ENCODE measurements at regions not wholly inside any gene's neighbourhood (a gene's known extent, or its start where the extent isn't known, plus 50 kb on each side); places are given as distances from the start of the nearest gene placed in this dataset.

GRCh38 chr10:131825150-131825848 lies 75.5 kb upstream of the PPP2R2D start:
- no peaks in the 10 kb centered on the region for H3K9me3 ChIP-seq (replicated peaks; ENCODE audit: control insufficient read depth, insufficient read depth, low read length)
- H3K27me3 ChIP-seq (ENCODE audit: control insufficient read depth in 2 of 2, insufficient read depth in 2 of 2, low read length in 2 of 2), result no peaks in the 10 kb centered on the region
- intact Hi-C loops (cut with micrococcal nuclease), result no loop called here
- no peaks in the 10 kb centered on the region for H3K79me2 ChIP-seq (ENCODE audit: control insufficient read depth, insufficient read depth, low read length)
- FAIRE-seq, result no peak
- no peak overlapping the region for H3K9ac ChIP-seq (replicated peaks; ENCODE audit: extremely low read depth, insufficient read depth, low read length)
- dilution Hi-C loops (cut with MboI; ENCODE audit: extremely low pct_ligation_motif_present, low sequenced_read_pairs), result no loop called here
- no peak overlapping the region for H2AFZ ChIP-seq (ENCODE audit: low read depth, low read length)
- TF ChIP-seq POLR2A (IDR thresholded peaks at IDR 0.05; ENCODE audit: low read depth, low read length), result no peak
- TF ChIP-seq MAX (IDR thresholded peaks at IDR 0.05; ENCODE audit: insufficient read depth, insufficient read length), result no peak
- no peak for TF ChIP-seq GATA2 (IDR thresholded peaks at IDR 0.05; ENCODE audit: insufficient read depth, insufficient read length, low read depth, low read length)
- TF ChIP-seq EZH2 (IDR thresholded peaks at IDR 0.05; ENCODE audit: borderline replicate concordance, low read depth, low read length, severe bottlenecking), result no peak
- no peak for TF ChIP-seq POLR2AphosphoS5 (IDR thresholded peaks at IDR 0.05; ENCODE audit: insufficient read depth, low read depth, low read length)
- TF ChIP-seq FOS (IDR thresholded peaks at IDR 0.05; ENCODE audit: borderline replicate concordance, insufficient read depth, low read length), result no peak
- no peak for TF ChIP-seq JUN (IDR thresholded peaks at IDR 0.05; ENCODE audit: borderline replicate concordance, insufficient read depth, insufficient read length, low read depth)
- no peak for TF ChIP-seq MYC (IDR thresholded peaks at IDR 0.05; ENCODE audit: low read depth, low read length)
- TF ChIP-seq, protein P1, sequence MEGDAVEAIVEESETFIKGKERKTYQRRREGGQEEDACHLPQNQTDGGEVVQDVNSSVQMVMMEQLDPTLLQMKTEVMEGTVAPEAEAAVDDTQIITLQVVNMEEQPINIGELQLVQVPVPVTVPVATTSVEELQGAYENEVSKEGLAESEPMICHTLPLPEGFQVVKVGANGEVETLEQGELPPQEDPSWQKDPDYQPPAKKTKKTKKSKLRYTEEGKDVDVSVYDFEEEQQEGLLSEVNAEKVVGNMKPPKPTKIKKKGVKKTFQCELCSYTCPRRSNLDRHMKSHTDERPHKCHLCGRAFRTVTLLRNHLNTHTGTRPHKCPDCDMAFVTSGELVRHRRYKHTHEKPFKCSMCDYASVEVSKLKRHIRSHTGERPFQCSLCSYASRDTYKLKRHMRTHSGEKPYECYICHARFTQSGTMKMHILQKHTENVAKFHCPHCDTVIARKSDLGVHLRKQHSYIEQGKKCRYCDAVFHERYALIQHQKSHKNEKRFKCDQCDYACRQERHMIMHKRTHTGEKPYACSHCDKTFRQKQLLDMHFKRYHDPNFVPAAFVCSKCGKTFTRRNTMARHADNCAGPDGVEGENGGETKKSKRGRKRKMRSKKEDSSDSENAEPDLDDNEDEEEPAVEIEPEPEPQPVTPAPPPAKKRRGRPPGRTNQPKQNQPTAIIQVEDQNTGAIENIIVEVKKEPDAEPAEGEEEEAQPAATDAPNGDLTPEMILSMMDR (IDR thresholded peaks at IDR 0.05; ENCODE audit: extremely low read depth in 1 of 2, insufficient read depth in 1 of 2, low read depth in 1 of 2, low read length in 2 of 2), result no peak
- no peak for DNase-seq (ENCODE audit: low read depth, low spot score)
- CTCF ChIA-PET, result no interaction called here
- no peak overlapping the region for H3K4me3 ChIP-seq (replicated peaks in 1 of 3; ENCODE audit: insufficient read depth in 1 of 3, low read depth in 1 of 3, low read length in 3 of 3)
- POLR2A ChIA-PET, result no interaction called here
- H3K27ac ChIP-seq (ENCODE audit: insufficient read depth, low read depth, low read length), result no peak overlapping the region
- no TSS peak for BruUV-seq (replicated peaks)
- no peaks in the 10 kb centered on the region for H3K4me1 ChIP-seq (ENCODE audit: control insufficient read depth, extremely low read depth, insufficient read depth, low read length)
- no peaks in the 10 kb centered on the region for H4K20me1 ChIP-seq (replicated peaks; ENCODE audit: control insufficient read depth, extremely low read depth, insufficient read depth, low read length)
- no peak overlapping the region for H3K4me2 ChIP-seq (ENCODE audit: insufficient read depth, low read length)
- H3K9me1 ChIP-seq (replicated peaks; ENCODE audit: control insufficient read depth, extremely low read depth, insufficient read depth, low read length), result no peaks in the 10 kb centered on the region
- no peaks in the 10 kb centered on the region for H3K36me3 ChIP-seq (ENCODE audit: control insufficient read depth in 2 of 2, extremely low read depth in 1 of 2, insufficient read depth in 2 of 2, low read length in 2 of 2)
